Erythroblast (primary cell): ENCODE measurements at regions not wholly inside any gene's neighbourhood (a gene's known extent, or its start where the extent isn't known, plus 50 kb on each side); places are given as distances from the start of the nearest gene placed in this dataset.

Experiments used
- GATA1 ChIP-seq: IDR thresholded peaks from 2 replicates; pipeline ENCODE4 v1.6.1; 2011; ENCODE audit warnings: low read depth, mild to moderate bottlenecking, control low read depth, low read length, moderate library complexity
- POLR2A ChIP-seq: IDR thresholded peaks from 2 replicates; pipeline ENCODE4 v1.6.1; 2011; ENCODE audit warnings: mild to moderate bottlenecking, low read length

GRCh38 chr3:89845053-89845452 is 737.6 kb downstream of the EPHA3 start:
- TF ChIP-seq POLR2A (no peak), GATA1 (no peak)
